ENCODE measurements at regions not wholly inside any gene's neighbourhood (a gene's known extent, or its start where the extent isn't known, plus 50 kb on each side); places are given as distances from the start of the nearest gene placed in this dataset.

DNA sequence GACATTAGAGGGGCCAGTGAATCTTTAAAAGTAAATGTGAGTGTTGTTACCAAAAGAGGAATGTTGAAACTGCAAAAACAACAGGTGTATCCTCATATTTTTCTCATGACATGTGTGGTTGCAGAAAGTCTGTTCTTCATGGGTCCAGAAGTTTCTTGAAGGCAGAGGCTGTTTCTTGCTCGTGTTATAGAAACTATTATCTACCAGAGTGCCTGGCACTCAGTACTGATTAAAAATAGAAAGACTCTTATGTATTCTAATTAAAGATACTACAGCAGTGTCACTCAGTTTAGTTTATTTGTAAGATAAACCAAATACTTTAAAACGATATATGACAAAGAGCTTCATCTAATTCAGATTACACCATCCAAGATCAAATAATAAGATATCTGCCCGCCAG, 1864.2 kb upstream of the WWC1 start:
- DNase-seq, result no peak
- in situ Hi-C loops (cut with HindIII; ENCODE audit: low pct_ligation_motif_present, low pct_unique_long_range_greater_than_20kb, low sequenced_read_pairs), result no loop called here

- in situ Hi-C loops (cut with HindIII; ENCODE audit: low pct_ligation_motif_present, low pct_unique_long_range_greater_than_20kb, low sequenced_read_pairs), result no loop called here
- no peak for DNase-seq
Measured at GRCh38 chr5:166428264-166428803, 1863.1 kb upstream of the WWC1 start.

- DNase-seq, result no peak
- in situ Hi-C loops (cut with HindIII; ENCODE audit: low pct_ligation_motif_present, low pct_unique_long_range_greater_than_20kb, low sequenced_read_pairs), result no loop called here
Measured at GRCh38 chr5:166430491-166431319, 1860.7 kb upstream of the WWC1 start.

- in situ Hi-C loops (cut with HindIII; ENCODE audit: low pct_ligation_motif_present, low pct_unique_long_range_greater_than_20kb, low sequenced_read_pairs), result no loop called here
- DNase-seq, result no peak
Measured at GRCh38 chr5:166431456-166431855, 1860.0 kb upstream of the WWC1 start.

GRCh38 chr5:166433679-166434078, 1857.8 kb upstream of the WWC1 start:
- no peak for DNase-seq

DNA sequence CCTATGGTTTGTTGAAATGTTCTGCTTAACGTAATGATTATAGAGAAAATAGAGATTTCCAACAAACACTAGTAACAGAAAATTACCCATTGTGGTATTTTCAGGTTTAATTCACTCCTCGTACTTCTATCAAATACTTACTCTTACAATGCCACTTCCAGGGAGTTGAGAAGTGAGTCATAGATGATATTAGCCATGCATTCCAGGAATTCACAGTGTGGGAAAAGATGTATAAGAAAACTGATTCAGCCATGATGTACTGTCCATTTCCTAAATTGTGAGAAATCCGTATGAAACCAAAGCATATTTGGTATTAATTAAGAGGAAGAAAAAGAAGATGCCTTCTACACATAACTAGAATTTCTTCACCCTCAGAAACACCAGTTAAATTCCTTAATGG, 1854.6 kb upstream of the WWC1 start:
- DNase-seq, result peak; percentile 57
- in situ Hi-C loops (cut with HindIII; ENCODE audit: low pct_ligation_motif_present, low pct_unique_long_range_greater_than_20kb, low sequenced_read_pairs), result no loop called here

More at GRCh38 chr5:166433679-166434078, 1857.8 kb upstream of the WWC1 start:
- in situ Hi-C loops (cut with HindIII; ENCODE audit: low pct_ligation_motif_present, low pct_unique_long_range_greater_than_20kb, low sequenced_read_pairs), result no loop called here

DNA sequence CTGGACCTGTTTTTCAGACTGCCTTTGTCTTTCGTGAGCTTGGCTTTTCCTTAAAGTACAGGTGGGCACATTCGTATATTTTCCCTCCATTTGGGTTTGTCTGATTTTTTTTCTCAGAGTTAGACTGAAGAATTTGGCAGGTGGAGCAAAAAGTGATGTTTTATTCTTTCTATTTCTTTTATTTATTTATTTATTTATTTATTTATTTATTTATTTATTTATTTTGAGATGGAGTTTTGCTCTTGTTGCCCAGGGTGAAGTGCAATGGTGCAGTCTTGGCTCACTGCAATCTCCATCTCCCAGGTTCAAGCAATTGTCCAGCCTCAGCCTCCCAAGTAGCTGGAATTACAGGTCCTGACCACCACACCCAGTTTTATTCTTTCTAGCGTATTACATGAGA, 1805.1 kb upstream of the WWC1 start:
- no peak for DNase-seq
- in situ Hi-C loops (cut with HindIII; ENCODE audit: low pct_ligation_motif_present, low pct_unique_long_range_greater_than_20kb, low sequenced_read_pairs), result no loop called here

- no peak for DNase-seq
- in situ Hi-C loops (cut with HindIII; ENCODE audit: low pct_ligation_motif_present, low pct_unique_long_range_greater_than_20kb, low sequenced_read_pairs), result no loop called here
Measured at GRCh38 chr5:166488560-166488959, 1802.9 kb upstream of the WWC1 start.

- no peak for DNase-seq
- in situ Hi-C loops (cut with HindIII; ENCODE audit: low pct_ligation_motif_present, low pct_unique_long_range_greater_than_20kb, low sequenced_read_pairs), result no loop called here
Measured at GRCh38 chr5:166493040-166493439, 1798.4 kb upstream of the WWC1 start.

GRCh38 chr5:166493612-166494011, 1797.8 kb upstream of the WWC1 start:
- in situ Hi-C loops (cut with HindIII; ENCODE audit: low pct_ligation_motif_present, low pct_unique_long_range_greater_than_20kb, low sequenced_read_pairs), result no loop called here
- no peak for DNase-seq

- in situ Hi-C loops (cut with HindIII; ENCODE audit: low pct_ligation_motif_present, low pct_unique_long_range_greater_than_20kb, low sequenced_read_pairs), result no loop called here
- DNase-seq, result no peak
Measured at GRCh38 chr5:166497496-166498104, 1793.8 kb upstream of the WWC1 start.

GRCh38 chr5:166499447-166500240, 1791.8 kb upstream of the WWC1 start:
- DNase-seq, result no peak
- in situ Hi-C loops (cut with HindIII; ENCODE audit: low pct_ligation_motif_present, low pct_unique_long_range_greater_than_20kb, low sequenced_read_pairs), result no loop called here

DNA sequence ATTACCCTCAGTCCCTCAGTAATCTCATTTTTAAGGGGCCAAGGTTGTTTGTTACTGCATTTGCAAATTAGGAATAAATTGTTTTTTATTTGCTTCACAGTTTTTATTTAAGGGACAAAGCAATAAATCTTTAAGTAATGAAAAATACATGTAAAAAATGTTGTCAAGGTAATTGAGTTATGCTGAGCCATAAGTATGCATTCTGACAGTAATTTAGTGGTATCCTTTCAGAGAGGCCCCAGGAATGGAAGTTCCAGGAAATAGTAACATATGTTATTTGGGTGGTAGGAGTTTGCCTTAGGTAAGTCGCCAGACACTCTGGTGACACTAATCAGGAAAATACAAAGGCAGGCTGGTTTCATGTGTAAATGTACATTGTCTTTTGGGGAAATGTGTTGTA, 1787.9 kb upstream of the WWC1 start:
- in situ Hi-C loops (cut with HindIII; ENCODE audit: low pct_ligation_motif_present, low pct_unique_long_range_greater_than_20kb, low sequenced_read_pairs), result no loop called here
- DNase-seq, result no peak

DNA sequence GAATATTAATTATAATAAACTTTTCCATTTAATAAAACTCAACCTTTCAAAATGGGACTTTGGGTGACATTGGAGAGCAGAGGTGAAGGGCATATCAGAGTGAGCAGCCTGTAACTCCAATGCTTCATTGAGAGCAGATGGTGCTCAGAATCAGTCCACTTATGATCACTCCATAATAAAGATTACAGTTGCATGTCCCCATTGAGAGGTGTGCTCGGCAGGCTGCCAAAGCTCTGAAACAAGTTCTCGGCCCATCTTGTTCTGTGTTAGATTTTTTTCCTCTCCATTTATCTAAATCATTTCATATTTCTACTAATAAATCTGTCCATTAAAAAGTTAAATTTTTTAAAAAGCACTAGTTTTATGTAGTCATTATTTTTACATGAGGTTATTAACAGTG, 1786.4 kb upstream of the WWC1 start:
- no peak for DNase-seq
- in situ Hi-C loops (cut with HindIII; ENCODE audit: low pct_ligation_motif_present, low pct_unique_long_range_greater_than_20kb, low sequenced_read_pairs), result no loop called here

DNA sequence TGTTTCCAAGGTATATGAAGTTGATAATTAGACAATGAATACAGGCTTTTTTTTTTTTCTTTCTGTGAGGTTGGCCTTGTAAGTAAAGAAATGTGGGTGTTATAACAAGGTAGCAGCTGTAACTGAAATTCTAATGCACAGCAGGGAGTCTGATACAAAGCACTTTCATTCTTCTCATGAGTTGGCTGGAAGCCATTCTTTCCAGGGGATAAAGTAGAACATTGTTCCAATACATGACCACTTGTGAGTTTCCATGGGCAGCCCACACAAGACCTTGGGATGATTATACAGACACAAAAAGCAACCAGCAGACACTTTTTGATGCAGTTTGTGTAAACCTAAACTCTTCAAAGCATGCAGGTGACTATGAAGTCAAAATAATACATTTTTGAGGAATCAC, 1785.9 kb upstream of the WWC1 start:
- in situ Hi-C loops (cut with HindIII; ENCODE audit: low pct_ligation_motif_present, low pct_unique_long_range_greater_than_20kb, low sequenced_read_pairs), result no loop called here
- no peak for DNase-seq

- no peak for DNase-seq
- in situ Hi-C loops (cut with HindIII; ENCODE audit: low pct_ligation_motif_present, low pct_unique_long_range_greater_than_20kb, low sequenced_read_pairs), result no loop called here
Measured at GRCh38 chr5:166507810-166508425, 1783.5 kb upstream of the WWC1 start.

GRCh38 chr5:166509085-166509484, 1782.4 kb upstream of the WWC1 start:
- DNase-seq, result peak; percentile 24
- in situ Hi-C loops (cut with HindIII; ENCODE audit: low pct_ligation_motif_present, low pct_unique_long_range_greater_than_20kb, low sequenced_read_pairs), result no loop called here

- in situ Hi-C loops (cut with HindIII; ENCODE audit: low pct_ligation_motif_present, low pct_unique_long_range_greater_than_20kb, low sequenced_read_pairs), result no loop called here
- DNase-seq, result no peak
Measured at GRCh38 chr5:166517976-166518375, 1773.5 kb upstream of the WWC1 start.

DNA sequence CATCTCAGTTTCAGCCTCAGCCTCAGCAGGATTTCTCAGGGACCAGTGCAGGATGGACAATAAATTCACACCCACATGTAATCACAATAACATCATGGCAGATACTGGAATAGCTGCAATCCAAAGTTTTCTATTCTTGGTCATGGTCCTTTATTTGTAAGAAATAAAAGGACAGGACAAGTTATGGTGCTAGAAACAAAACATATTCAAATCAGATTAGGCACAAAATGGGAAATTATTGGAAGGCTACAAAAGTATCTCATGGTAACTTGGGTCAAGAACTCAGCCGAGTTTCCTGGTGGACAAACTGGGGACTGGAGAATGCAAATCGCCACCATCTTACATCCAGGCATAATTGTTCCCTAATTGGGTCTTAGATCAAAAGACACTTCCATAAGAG, 1768.2 kb upstream of the WWC1 start:
- in situ Hi-C loops (cut with HindIII; ENCODE audit: low pct_ligation_motif_present, low pct_unique_long_range_greater_than_20kb, low sequenced_read_pairs), result no loop called here
- DNase-seq, result no peak
